GM13976 (cell line): ENCODE measurements at regions not wholly inside any gene's neighbourhood (a gene's known extent, or its start where the extent isn't known, plus 50 kb on each side); places are given as distances from the start of the nearest gene placed in this dataset.

ENCODE experiments used
- DNase-seq: peaks from one replicate; pipeline ENCODE4 v3.0.0; 2012; ENCODE audit warnings: low spot score
- in situ Hi-C: fragments of 300-500 bp; cut with MboI; formaldehyde crosslinking; loops from one replicate; pipeline ENCODE4 v1.12.0; 2022; ENCODE audit warnings: low sequenced_read_pairs, mixed read lengths, inconsistent platforms; ENCODE audit not compliant: unreplicated experiment
- TF ChIP-seq, protein P1 (sequence below): IDR thresholded peaks from 2 replicates; pipeline ENCODE4 v1.5.1; 2012; ENCODE audit warnings: borderline replicate concordance, mild to moderate bottlenecking; ENCODE audit not compliant: insufficient read depth; ENCODE audit errors: extremely low read depth, missing control alignments, control extremely low read depth

DNA sequence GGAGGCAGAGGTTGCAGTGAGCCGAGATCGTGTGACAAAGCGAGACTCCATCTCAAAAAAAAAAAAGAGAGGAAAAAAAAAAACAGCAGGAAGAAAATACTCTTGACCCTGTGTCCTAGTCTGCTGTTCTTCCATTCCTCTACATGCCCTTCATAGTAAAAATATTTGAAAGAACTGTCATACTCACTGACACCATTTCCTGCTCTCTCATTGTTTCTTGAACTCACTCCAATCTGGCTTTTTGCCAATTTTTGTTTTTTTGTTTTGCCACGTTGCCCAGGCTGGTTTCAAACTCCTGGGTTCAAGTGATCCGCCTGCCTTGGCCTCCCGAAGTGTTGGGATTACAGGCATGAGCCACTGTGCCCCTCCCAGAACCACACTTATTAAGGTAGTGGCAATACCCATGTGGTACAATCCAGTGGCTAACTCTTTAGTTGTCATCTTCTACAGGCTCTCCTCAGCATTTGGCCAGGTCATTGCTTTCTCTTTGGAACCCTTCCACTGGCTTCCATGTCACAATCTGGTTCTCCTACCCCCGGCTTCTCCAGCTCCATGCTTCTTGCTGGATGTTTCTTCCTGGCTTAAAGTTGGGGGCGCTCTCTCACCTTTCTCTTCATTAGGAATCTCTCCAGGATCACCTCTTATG lies 238.2 kb upstream of the C2CD4B start:
- in situ Hi-C loops = no loop called here
- no peak for DNase-seq
- TF ChIP-seq, protein P1, sequence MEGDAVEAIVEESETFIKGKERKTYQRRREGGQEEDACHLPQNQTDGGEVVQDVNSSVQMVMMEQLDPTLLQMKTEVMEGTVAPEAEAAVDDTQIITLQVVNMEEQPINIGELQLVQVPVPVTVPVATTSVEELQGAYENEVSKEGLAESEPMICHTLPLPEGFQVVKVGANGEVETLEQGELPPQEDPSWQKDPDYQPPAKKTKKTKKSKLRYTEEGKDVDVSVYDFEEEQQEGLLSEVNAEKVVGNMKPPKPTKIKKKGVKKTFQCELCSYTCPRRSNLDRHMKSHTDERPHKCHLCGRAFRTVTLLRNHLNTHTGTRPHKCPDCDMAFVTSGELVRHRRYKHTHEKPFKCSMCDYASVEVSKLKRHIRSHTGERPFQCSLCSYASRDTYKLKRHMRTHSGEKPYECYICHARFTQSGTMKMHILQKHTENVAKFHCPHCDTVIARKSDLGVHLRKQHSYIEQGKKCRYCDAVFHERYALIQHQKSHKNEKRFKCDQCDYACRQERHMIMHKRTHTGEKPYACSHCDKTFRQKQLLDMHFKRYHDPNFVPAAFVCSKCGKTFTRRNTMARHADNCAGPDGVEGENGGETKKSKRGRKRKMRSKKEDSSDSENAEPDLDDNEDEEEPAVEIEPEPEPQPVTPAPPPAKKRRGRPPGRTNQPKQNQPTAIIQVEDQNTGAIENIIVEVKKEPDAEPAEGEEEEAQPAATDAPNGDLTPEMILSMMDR = no peak

DNA sequence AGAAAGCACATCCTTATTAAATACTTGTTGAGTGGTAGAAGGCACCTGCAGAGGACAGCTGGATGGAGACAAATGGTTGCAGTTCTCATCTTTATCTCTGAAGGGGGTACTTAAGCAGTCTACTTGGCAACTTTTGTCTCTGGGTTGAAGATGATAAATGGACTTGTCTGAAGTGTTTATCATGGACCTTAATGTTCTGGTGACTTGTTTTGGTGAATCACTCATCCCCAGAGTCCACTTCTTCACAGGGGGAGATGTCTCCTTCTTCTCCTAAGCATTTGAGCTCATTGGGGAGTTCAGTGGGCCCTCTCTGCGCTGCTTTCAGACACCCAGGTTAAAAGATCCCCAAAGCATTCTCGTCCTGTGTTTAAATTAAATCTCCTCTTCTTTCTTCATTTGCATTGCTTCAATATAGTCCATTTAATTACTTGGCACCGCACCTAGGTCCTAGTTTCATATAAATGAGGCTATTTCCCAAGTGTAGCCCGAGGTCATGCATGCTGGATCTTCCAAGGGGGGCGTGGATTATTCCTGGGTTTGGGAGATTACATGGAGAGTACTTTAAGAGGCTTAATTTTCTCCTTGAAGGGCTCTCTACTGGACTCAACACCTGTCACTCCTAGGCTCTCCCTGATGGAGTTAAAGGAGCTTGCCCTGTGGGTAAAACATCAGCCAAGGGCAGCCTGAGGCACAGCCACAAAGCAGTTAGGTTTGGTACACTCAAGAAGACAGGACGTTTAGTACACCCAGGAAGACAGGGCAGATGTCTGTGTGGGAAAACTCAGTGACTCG lies 239.3 kb upstream of the C2CD4B start:
- TF ChIP-seq, protein P1 = no peak
- in situ Hi-C loops = no loop called here
- DNase-seq = no peak

DNA sequence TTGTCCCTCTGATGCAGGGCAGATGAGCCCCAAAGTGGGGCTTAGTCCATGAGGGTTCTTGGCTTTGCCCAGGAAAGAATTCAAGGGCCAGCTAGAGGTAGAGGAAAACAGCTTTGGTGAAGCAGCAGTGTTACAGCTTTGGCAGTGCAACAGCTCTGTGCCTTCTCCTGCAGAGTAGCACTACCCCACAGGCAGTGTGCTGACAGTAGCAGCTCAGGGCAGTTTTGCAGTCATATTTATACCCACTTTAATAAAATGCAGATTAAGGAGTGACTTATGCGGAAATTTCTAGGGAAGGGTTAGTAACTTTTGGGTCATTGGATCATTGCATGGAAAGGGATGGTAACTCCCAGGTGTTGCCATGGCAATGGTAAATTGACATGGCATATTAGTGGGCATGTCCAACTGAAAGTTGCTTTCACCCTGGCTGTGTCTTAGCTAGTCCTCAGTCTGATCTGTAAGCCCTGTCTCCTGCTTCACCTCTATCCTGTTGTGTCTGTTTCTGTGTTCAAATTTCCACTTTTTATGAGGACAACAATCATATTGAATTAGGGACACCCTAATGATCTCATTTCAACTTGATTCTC lies 241.3 kb upstream of the C2CD4B start:
- TF ChIP-seq, protein P1 = no peak
- DNase-seq = no peak
- in situ Hi-C loops = no loop called here

DNA sequence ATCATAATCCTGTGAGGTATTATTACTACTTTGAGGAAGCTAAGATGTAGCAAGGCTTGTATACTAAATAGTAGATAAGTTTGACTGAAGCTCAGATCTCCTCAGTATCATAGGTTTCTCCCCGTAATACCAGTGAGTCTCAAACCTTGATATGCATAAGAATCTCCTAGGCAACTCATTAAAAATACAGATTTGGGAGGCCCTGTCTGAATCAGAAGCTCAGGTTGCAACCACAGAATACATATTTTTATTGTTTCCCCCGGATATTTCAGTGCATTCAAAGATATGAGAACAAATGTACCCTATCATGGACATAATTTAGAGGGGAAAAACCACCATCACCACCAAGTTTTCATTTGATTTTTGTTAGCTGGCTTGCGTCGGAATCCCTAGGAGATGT lies 242.1 kb upstream of the C2CD4B start:
- TF ChIP-seq, protein P1 = no peak
- in situ Hi-C loops = no loop called here
- DNase-seq = no peak

DNA sequence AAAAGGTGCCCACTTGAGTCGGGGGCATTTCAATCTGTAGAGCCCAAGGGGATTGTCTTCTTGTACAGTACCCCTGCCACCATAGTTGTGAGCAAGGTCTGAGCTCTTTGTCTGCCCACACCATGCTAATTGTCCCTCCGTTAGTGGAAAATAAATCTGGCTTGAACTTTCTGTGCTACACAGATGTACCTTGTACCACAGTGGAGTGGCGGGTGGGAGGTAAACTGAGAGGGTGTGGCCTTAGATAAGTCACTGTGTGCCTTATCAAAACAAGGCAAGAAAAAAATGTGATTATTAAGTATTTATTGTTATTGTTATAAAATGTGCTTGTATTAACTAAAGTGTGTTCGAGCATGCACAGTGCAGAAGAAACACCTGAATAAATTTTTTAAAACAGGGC lies 242.9 kb upstream of the C2CD4B start:
- no peak for DNase-seq
- in situ Hi-C loops = no loop called here
- TF ChIP-seq, protein P1 = no peak

DNA sequence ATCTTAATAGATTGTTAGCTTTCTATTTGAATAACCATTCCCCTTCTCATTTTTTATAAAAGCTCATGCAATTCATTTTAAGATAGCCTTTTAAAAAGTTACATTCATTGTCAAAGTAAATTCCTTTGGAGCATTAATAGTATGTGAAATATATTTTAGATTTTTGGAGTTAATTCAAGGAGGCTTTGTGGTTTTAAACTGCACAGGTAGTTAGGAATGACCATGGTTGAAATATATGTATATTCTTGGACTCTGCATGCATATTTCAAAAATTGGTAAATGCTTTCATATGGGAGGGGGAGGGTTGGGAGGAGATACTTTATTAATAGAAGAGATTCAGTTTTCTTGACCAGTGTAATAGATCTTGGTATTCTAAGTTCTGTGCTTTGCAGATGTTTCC lies 244.4 kb upstream of the C2CD4B start:
- in situ Hi-C loops = no loop called here
- TF ChIP-seq, protein P1 = no peak
- no peak for DNase-seq
